GM12892 (cell line): ENCODE measurements at regions not wholly inside any gene's neighbourhood (a gene's known extent, or its start where the extent isn't known, plus 50 kb on each side); places are given as distances from the start of the nearest gene placed in this dataset.

ENCODE experiments used
- POLR2A ChIP-seq: IDR thresholded peaks from 2 replicates; pipeline ENCODE4 v1.6.1; 2011; ENCODE audit warnings: low read depth, low read length, control low read depth
- POLR2AphosphoS5 ChIP-seq: IDR thresholded peaks from 2 replicates; pipeline ENCODE4 v1.6.1; 2011; ENCODE audit warnings: low read depth, low read length, control low read depth

- TF ChIP-seq POLR2A, result no peak
- TF ChIP-seq POLR2AphosphoS5, result no peak
Observed at GRCh38 chr11:91396236-91397133, 828.1 kb upstream of the FAT3 start.
